NK-92 treated with Interleukin-12 subunit alpha and Interleukin-12 subunit beta, amount 100 ng/mL, for 24 hours (cell line): ENCODE measurements at regions not wholly inside any gene's neighbourhood (a gene's known extent, or its start where the extent isn't known, plus 50 kb on each side); places are given as distances from the start of the nearest gene placed in this dataset.
"Not testable (repeated sequence)": the region's sequence is repeated elsewhere in the genome, so short reads cannot be mapped to it uniquely, and the experiment has no call there.

ENCODE experiments used
- DNase-seq: peaks from one replicate; lab custom pipeline; 2025; lab: John Stamatoyannopoulos, UW

DNA sequence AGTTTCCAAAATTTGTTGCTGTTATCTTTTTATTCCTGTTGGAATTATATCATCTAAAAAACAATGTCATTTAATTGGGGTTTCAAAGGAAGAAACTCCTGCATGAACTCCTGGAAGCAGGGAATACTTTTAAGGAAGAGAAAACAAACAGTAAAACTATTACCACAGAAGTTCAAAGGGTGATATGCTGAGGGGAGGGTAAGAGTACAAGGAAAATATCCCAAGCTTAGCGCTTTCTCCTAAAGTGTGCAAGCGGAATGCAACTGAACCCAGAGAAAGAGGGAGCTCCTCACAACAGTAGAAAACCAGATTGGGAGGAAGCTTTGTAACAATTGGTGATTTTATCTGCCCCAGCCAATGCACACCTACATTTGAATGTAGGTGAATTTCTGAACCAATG lies 175.1 kb downstream of the NUFIP1 start:
- no peak for DNase-seq

DNA sequence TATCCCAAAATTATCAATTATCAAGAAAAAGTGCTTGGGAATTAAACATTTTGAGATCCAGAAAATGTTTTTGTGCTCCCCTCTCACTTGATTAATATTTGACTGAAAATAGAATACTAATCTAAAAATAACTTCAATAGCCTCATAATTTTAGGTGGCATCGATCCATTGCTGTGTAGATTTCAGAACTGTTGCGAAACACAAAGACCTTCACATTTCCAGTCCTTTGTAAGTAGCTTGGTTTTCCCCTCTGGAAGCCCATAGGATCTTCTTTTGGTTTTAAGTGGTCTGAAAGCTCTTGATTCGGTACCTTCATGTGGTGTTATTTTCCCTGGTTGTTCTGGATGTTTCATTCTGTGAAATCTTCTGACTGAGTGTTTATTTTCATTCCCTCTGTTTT lies 176.5 kb downstream of the NUFIP1 start:
- no peak for DNase-seq

DNA sequence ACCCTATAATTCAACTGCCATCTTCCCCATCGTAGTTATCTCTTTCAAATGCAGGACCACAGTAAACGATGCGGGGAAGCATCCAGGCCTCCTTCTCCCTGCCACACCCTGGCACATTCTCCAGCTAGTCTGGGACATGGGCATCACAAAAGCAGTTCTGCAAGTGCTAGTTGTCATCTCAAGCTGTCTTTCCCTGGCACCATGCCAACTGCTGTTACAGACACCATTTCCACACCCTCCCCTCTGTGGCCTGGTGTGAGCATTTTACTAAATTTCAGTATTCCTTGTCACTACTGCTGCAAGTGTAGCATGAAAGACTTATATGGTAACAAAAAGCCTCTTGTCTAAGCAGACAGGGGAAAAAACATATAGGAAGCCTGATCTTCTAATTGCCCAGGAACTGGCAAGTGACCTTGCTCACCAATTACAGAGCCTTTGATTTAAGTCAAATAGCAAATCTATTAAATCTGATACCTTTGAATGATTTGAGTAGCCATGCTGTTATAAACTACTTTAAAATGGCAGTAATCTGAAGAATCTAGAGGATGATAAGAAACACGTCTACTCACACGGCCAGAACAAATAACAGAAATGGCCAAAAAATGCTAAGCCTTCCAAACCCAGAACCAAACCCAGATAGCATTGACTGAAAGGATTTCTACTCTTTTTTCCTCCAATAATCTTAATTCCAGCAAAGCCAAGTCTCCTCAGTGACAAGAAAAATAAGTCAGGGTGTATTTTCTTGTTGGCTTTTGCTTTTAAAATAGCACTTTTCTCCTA lies 179.0 kb downstream of the NUFIP1 start:
- DNase-seq = no peak

DNA sequence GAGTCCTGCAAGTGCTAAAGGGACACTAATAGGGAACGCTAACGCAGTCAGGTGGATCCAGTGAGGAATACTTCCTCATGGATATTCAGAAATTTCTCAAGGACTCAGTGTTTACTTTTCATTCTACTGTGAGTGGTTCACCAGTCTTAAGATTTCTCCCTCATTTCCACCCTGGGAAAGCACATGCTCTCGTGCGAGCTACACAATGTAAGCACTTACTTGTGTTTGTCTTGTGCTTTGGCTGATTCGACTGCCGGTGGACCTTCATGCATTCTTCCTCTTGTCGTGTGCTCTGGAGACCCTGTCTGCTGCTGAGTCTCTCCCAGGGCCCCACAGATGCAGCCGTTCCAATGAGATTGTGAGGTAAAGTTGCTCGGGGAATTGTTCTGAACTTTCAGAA lies 180.1 kb downstream of the NUFIP1 start:
- DNase-seq = no peak

DNA sequence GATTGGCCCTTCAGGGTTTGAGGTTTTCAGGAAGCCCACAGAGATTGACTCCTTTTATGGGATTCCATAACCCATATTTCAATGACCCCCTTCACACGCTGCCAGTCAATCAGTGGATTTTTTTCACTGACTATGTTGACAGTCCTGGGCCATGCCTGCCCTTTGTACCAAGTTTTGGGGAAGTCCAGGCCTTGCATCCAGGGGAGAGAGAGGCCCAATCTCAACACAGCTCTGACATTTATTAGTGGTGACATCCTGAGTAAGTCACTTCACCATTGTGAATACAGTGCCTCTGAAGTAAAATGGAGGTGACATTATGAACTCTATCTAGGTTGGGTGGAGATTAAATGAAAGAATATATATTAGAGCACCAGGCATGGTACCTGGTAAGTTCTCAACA lies 181.1 kb downstream of the NUFIP1 start:
- DNase-seq = no peak

DNA sequence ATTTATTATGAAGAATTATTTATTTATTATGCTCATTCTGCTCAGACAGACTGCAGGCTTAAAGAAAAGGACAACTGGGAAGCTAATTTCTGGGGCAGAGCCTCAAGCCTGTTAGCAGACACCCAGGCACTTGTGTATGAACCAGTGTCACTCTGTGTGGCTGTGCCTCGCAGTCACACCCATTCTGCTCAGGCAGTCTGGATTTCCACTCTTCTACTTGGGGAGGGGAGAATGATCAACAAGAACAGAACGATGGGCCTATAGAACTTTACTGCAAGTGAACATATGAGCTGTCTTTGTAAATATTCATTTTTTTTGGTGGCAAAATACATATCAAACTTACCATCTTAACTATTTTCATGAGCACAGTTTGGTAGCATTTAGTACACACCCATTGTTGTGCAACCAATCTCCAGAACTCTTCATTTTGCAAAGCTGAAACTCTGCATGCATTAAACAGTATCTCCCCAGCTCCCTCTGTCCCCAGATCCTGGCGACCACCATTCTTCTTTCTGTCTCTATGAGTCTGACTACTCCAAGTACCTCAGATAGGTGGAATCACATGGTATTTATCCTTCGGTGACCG lies 181.7 kb downstream of the NUFIP1 start:
- no peak for DNase-seq

DNA sequence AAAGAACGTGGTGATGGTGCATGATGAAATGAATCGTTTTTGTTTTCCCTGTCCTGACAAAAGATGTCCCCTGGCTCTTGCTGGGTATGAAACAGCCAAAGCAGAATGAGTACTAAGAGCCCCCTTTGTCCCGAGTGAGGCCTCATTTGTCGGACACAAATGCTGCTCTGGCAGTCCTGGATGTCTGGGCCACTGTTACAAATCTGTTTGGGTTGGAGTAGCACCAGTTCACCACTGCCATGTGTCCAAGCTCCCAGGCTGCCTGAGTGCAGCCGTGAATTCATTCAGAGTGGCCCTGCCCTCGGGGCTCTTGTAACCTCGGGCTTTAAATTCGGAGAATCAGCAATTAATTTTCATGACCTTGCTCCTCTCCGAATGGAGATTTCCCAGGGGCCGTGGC lies 182.4 kb downstream of the NUFIP1 start:
- no peak for DNase-seq

DNA sequence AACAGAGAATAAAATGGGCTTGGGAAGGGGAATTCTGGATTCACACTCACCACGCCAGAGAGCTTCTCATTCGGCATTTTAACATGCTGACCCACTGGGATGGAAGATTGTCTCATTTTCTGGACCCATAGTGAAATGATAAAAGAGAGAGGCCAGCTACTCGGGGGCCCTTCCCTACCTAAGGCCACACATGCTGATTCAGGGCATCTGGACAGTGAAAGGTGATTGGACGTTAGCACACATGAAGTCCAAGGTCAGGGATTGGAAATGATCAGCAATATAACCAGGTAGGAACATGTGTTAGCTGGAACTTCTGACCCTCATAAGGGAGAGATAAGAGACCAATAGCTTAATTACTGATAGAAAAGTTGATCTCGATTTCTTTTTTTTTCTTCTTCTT lies 183.7 kb downstream of the NUFIP1 start:
- no peak for DNase-seq

DNA sequence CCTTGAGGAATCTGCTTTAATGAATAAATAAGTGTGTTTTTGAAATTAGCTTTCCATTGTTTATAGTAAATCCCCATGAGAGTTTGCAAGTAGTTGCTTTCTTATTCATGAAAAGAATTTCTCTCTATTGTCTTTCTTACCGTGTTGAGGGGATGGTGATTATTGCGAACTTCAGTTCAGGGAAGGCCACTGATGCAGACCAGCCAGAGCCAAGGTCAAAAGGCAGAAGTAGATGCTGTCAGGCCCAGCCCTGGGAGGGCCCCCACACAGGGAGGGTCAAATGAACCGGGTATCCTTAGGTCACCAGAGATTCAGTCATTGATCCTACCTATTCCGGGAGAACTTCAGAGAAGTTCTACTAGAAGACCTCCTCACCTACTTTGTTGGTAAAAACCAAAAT lies 185.9 kb downstream of the NUFIP1 start:
- no peak for DNase-seq

DNA sequence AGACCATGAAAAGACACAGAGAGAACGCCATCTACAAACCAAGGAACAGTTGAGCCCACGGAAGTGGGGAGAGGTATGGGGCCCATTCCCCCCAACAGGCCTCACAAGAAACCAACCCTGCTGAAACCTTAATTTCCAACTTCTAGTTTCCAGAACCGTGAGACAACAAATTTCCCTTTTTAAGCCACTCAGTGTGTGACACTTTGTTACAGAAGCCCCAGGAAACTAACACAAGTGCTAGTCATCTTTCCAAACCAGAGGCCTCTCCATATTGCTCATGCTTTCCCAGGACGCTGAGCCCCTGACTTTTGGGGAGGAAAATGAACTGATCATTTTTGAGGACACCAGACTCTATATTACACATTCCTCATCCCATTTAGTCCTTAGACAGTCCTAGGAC lies 186.8 kb downstream of the NUFIP1 start:
- no peak for DNase-seq

DNA sequence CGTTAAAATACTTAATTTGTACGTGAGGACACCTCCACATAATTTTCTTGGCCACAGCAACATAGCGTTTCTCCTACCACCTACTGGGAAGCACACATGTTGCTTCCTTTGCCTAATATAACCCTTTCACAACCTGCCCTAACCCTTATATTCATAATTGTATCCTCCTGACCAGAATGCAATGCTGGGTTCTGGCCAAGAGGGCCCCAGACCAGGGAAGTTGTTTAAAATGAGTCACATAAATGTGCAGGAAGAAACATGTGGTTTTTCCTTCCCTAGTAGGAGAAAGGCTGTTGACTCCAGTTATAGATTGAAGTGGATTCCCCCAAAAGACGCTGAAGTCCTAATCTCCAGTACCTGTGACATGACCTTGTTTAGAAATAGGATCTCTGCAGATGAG lies 187.3 kb downstream of the NUFIP1 start:
- no peak for DNase-seq

DNA sequence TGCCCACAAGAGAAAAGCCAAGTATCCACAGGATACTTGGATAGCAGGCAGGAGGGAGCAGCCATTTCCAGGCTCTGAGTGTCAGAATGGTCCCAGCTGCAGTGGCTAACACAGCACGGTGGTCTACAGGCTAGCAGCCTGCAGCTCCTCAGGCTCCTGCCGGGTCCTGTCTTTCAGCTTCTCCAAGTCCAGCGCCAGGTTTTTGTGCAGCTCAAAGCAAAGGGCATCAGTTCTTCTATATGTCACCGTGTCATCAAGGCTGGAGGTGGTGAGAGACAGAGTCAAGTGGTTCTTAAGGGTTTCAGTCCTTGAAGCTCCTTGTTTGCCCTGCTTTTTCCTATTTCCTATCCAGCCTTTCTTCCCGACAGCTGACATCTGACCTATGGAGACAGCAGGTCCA lies 188.6 kb downstream of the NUFIP1 start:
- DNase-seq = no peak

DNA sequence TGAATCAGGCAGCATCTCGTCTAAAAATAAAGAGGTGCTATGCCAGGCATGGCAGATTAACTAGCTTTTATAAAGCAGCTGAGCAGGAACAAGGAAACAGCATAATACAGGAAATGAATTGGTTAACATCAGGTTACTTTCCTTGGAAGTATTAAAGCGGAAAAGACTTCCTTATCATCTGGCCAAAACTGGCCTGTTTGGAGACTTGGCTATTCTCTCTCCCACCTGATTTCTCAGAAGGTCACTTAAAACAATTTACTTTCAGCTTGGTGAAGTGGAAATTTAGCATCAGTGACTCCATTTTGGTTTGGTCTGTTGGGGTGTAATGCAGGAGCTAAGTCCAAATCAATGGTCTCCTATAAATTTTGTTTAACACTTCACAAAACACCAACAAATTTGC lies 191.6 kb downstream of the NUFIP1 start:
- DNase-seq = no peak

DNA sequence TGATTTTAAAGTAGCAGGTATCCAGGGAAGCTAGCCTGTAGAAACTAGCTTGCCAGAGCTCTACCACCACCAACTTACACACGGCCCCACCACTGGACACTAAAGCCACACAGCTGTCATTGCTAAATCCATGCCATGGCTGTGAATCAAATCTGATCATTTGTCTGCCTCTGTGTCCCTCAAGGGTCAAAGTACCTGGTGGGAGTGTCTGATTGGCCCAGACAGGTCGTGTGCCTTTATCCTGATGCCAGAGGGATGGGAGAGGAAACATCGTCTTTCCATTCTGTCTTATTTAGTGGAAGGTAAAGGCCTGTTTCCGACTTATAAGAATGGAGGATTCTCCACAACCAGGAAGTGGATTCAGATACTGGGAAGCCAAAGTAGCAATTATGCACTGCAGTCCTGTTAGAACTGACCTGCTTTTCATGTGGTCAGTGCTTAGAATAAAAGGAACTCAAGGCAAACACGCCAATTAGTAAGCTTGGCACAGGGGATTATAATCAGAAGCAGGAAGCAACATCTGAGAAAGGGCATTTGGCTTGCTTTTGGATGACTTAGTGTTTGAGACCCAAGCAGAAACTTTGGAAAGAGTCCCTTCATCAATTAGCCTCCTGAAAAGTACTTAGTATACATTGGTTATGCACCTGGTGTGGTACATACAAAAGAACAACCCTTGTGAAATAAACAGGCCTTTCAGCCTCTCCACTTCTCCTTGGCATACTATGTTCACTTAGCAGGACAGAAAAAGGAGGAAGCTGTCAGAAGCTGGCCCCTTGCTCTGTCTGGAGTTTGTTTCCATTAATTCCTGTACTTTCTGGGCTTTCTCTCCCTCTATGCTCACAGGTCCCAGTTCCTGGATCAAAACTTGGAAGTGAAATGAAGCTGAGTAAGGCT lies 192.4 kb downstream of the NUFIP1 start:
- no peak for DNase-seq

DNA sequence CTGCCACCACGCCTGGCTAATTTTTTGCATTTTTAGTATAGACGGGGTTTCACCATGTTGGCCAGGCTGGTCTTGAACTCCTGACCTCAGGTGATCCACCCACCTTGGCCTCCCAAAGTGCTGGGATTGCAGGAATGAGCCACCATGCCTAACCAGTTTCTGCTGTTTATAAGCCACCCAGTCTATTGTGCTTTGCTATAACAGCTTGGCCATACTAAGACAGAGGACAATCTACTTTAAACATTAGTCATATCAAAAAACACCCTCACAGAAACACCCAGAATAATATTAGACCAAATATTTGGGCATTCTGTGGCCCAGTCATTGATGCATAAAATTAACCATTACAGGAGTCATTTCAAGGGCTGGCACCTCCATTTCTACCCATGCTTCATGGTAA lies 193.2 kb downstream of the NUFIP1 start:
- not testable (repeated sequence) for DNase-seq

DNA sequence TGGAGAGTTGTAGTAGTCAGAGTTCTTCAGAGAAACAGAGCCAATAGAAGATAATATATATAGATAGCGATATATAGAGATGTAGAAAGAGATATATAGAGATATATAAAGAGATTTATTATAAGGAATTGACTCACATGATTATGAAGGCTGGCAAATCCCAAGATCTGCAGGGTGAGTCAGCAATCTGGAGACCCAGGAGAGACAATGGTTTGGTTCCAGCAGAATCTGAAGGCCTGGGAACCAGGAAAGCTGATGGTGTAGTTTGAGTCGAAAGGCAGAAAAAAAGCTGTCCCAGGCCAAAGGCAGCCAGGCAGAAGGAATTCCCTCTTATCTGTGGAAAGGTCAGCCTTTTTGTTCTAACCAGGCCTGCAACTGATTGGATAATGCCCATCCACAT lies 194.1 kb downstream of the NUFIP1 start:
- DNase-seq = no peak

DNA sequence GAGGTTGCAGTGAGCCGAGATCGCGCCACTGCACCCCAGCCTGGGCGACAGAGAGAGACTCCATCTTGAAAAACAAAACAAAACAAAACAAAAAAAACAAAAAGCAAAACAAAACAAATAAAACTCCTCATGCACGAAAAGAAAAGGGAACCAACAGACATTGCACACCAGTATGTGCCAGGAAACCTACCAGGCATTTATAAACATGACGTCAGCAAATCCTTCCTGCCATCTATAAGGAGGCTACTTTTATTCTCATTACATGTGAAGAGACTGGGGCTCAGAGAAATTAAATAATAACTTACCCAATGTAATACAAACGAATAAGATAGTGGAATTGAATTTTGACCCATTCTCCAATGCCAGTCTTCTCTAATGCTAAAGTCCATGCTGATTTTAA lies 197.2 kb downstream of the NUFIP1 start:
- no peak for DNase-seq

DNA sequence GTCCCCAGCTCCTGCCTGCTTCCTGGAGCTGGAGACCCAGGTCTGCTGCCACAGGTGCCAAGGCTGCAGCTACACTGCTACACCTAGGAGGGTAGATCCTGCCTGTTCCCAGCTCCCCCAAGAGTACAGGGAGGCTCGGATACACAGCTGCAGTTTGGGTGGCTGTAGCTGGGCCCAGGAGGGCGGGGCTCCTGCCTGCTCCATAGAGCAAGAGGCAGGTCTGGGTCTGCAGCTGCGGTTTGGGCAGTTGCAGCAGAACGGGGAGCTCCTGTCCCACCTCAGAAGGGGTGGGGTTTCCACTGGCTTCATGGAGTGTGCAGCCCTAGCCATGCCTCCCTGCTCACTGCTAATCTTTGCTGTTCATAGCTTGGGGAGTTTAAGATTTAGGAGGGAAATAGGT lies 199.0 kb downstream of the NUFIP1 start:
- DNase-seq = no peak

DNA sequence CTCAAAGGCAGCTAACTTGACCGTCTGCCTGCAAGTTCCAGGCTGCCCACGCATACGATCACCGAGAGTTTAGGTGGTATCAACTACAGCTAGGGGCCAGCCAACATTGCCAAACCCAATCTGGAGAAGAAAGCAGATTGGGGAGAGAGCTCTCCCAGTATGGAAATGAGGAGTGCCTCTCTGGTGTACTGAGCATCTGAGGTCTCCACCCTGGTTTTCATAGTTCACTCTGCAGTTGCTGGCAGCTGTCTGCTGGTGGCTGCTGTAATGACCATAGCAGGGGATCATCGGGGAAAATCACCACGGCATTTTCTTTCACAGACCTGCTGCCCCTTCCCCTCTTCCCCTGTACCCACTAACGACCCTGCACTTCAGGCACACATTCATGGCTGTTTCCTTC lies 201.7 kb downstream of the NUFIP1 start:
- DNase-seq = no peak

DNA sequence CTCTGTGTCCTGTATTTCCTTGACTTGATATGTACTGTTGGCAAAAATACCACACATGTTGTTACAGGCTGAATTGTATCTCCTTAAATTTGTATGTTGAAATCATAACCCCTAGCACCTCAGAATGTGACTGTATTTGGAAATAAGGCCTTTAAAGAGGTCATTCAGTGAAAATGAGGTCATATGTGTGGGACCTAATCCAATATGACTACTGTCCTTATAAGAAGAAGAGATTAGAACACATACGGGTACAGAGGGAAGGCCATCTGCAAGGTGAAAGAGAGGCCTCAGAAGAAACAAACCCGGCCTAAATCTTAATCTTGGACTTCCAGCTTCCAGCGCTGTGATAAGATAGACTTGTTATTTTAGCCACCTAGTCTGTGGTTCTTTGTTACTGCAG lies 202.5 kb downstream of the NUFIP1 start:
- DNase-seq = no peak

DNA sequence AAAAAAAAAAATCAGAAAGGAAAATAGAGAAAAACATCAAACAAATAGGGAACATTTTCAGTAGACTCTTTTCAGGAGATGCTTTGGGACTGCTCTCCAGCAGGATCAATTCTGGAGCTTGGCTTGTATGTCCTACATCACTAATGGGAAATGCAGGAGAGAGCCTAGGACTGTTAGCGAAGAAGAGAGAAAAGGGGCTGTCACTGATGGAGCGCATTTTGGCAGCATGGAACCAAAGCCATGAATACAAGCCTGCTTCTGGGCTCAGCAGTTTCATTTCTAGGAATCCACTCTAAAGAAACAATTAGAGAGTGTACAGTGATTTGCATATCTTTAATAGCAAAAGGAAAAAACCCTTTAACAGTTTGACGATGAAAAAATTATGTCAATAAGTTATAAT lies 203.9 kb downstream of the NUFIP1 start:
- no peak for DNase-seq

DNA sequence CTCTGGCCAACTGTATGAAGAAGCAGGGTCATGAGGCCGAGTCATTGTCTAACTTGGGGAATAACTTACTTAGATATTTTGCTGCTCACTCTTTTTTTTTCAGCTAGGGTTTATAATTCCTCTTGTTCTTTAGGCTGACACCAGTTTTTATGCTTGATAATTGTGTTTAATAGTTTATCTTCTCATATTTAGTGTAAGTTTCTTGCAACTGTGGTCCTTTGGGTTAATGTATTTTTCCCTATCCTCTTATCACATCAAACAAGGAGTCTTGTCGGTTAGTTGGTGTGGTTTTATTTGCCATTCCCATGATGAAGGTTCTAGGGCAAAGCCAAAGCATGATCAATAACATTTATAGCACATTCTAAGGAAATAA lies 204.6 kb downstream of the NUFIP1 start:
- DNase-seq = no peak
